ENCODE measurements at regions not wholly inside any gene's neighbourhood (a gene's known extent, or its start where the extent isn't known, plus 50 kb on each side); places are given as distances from the start of the nearest gene placed in this dataset.
"Not testable (repeated sequence)": the region's sequence is repeated elsewhere in the genome, so short reads cannot be mapped to it uniquely, and the experiment has no call there.

GRCh38 chr15:20221063-20221462 is 320.5 kb downstream of the GOLGA6L6 start:
- H3K36me3 ChIP-seq (replicated peaks in 1 of 2; ENCODE audit: control extremely low read depth in 1 of 2, control insufficient read depth in 1 of 2, extremely low read depth in 1 of 2, insufficient read depth in 2 of 2, low read length in 1 of 2); H3K4me3 ChIP-seq (ENCODE audit: control extremely low read depth in 1 of 5, extremely low read depth in 1 of 5, insufficient read depth in 1 of 5, low read depth in 2 of 5, low read length in 4 of 5); H3K4me3 Mint-ChIP-seq; H3K9me3 ChIP-seq (ENCODE audit: control extremely low read depth in 1 of 3, control insufficient read depth in 2 of 3, insufficient read depth in 1 of 3, low read length in 2 of 3); DNase-seq; H2AFZ ChIP-seq (ENCODE audit: insufficient read depth, low read depth, low read length, poor library complexity, severe bottlenecking); H3K27ac Mint-ChIP-seq; H3K79me2 ChIP-seq (ENCODE audit: control insufficient read depth, insufficient read depth, low read length); H3K9ac ChIP-seq (ENCODE audit: low read length); H3K4me1 ChIP-seq (ENCODE audit: control insufficient read depth in 2 of 2, insufficient read depth in 2 of 2, low read length in 2 of 2); H3K9me3 Mint-ChIP-seq (ENCODE audit: insufficient read depth); H3K27ac ChIP-seq (ENCODE audit: low read length in 2 of 2); intact Hi-C loops (cut with micrococcal nuclease); H3K4me1 Mint-ChIP-seq; H3K4me2 ChIP-seq (replicated peaks; ENCODE audit: low read depth, low read length, poor library complexity, severe bottlenecking); H4K20me1 ChIP-seq (ENCODE audit: control insufficient read depth, insufficient read depth, low read length, poor library complexity, severe bottlenecking); H3K27me3 ChIP-seq (replicated peaks in 1 of 4; ENCODE audit: control extremely low read depth in 1 of 4, control insufficient read depth in 3 of 4, insufficient read depth in 4 of 4, low read length in 3 of 4); H3K27me3 Mint-ChIP-seq; CTCF ChIA-PET; ATAC-seq (ENCODE audit: low read depth); POLR2A ChIA-PET: not testable (repeated sequence)
- 72% methylated on average over 2 of the region's 4 CpGs for WGBS (ENCODE audit: insufficient coverage)

- POLR2A ChIA-PET; H3K4me2 ChIP-seq (replicated peaks; ENCODE audit: low read depth, low read length, poor library complexity, severe bottlenecking); ATAC-seq (ENCODE audit: low read depth); H4K20me1 ChIP-seq (ENCODE audit: control insufficient read depth, insufficient read depth, low read length, poor library complexity, severe bottlenecking); H3K79me2 ChIP-seq (ENCODE audit: control insufficient read depth, insufficient read depth, low read length); H3K4me3 Mint-ChIP-seq; CTCF ChIA-PET; H2AFZ ChIP-seq (ENCODE audit: insufficient read depth, low read depth, low read length, poor library complexity, severe bottlenecking); H3K27me3 Mint-ChIP-seq; H3K27ac Mint-ChIP-seq; H3K36me3 ChIP-seq (replicated peaks in 1 of 2; ENCODE audit: control extremely low read depth in 1 of 2, control insufficient read depth in 1 of 2, extremely low read depth in 1 of 2, insufficient read depth in 2 of 2, low read length in 1 of 2); intact Hi-C loops (cut with micrococcal nuclease); H3K9me3 ChIP-seq (ENCODE audit: control extremely low read depth in 1 of 3, control insufficient read depth in 2 of 3, insufficient read depth in 1 of 3, low read length in 2 of 3); H3K4me1 Mint-ChIP-seq; H3K27me3 ChIP-seq (replicated peaks in 1 of 4; ENCODE audit: control extremely low read depth in 1 of 4, control insufficient read depth in 3 of 4, insufficient read depth in 4 of 4, low read length in 3 of 4); H3K4me1 ChIP-seq (ENCODE audit: control insufficient read depth in 2 of 2, insufficient read depth in 2 of 2, low read length in 2 of 2); H3K4me3 ChIP-seq (ENCODE audit: control extremely low read depth in 1 of 5, extremely low read depth in 1 of 5, insufficient read depth in 1 of 5, low read depth in 2 of 5, low read length in 4 of 5); H3K27ac ChIP-seq (ENCODE audit: low read length in 2 of 2); DNase-seq; H3K9me3 Mint-ChIP-seq (ENCODE audit: insufficient read depth); H3K9ac ChIP-seq (ENCODE audit: low read length): not testable (repeated sequence)
- 84% methylated on average over 4 of the region's 4 CpGs for WGBS (ENCODE audit: insufficient coverage)
These were observed 322.4 kb downstream of the GOLGA6L6 start for GRCh38 chr15:20219171-20219570.

GRCh38 chr15:20215700-20216099 is 325.9 kb downstream of the GOLGA6L6 start:
- H3K4me1 ChIP-seq (ENCODE audit: control insufficient read depth in 2 of 2, insufficient read depth in 2 of 2, low read length in 2 of 2); H3K36me3 ChIP-seq (replicated peaks in 1 of 2; ENCODE audit: control extremely low read depth in 1 of 2, control insufficient read depth in 1 of 2, extremely low read depth in 1 of 2, insufficient read depth in 2 of 2, low read length in 1 of 2); DNase-seq; H3K4me1 Mint-ChIP-seq; H3K9ac ChIP-seq (ENCODE audit: low read length); H2AFZ ChIP-seq (ENCODE audit: insufficient read depth, low read depth, low read length, poor library complexity, severe bottlenecking); intact Hi-C loops (cut with micrococcal nuclease); H3K27me3 ChIP-seq (replicated peaks in 1 of 4; ENCODE audit: control extremely low read depth in 1 of 4, control insufficient read depth in 3 of 4, insufficient read depth in 4 of 4, low read length in 3 of 4); ATAC-seq (ENCODE audit: low read depth); H3K79me2 ChIP-seq (ENCODE audit: control insufficient read depth, insufficient read depth, low read length); H4K20me1 ChIP-seq (ENCODE audit: control insufficient read depth, insufficient read depth, low read length, poor library complexity, severe bottlenecking); H3K27me3 Mint-ChIP-seq; H3K27ac ChIP-seq (ENCODE audit: low read length in 2 of 2); POLR2A ChIA-PET; H3K27ac Mint-ChIP-seq; H3K9me3 ChIP-seq (ENCODE audit: control extremely low read depth in 1 of 3, control insufficient read depth in 2 of 3, insufficient read depth in 1 of 3, low read length in 2 of 3); H3K9me3 Mint-ChIP-seq (ENCODE audit: insufficient read depth); H3K4me3 Mint-ChIP-seq; CTCF ChIA-PET; H3K4me2 ChIP-seq (replicated peaks; ENCODE audit: low read depth, low read length, poor library complexity, severe bottlenecking); H3K4me3 ChIP-seq (ENCODE audit: control extremely low read depth in 1 of 5, extremely low read depth in 1 of 5, insufficient read depth in 1 of 5, low read depth in 2 of 5, low read length in 4 of 5): not testable (repeated sequence)
- WGBS (ENCODE audit: insufficient coverage): 87% methylated on average over 4 of the region's 4 CpGs

GRCh38 chr15:20214101-20214500 is 327.5 kb downstream of the GOLGA6L6 start:
- H3K4me3 ChIP-seq (ENCODE audit: control extremely low read depth in 1 of 5, extremely low read depth in 1 of 5, insufficient read depth in 1 of 5, low read depth in 2 of 5, low read length in 4 of 5); H3K79me2 ChIP-seq (ENCODE audit: control insufficient read depth, insufficient read depth, low read length); H3K9me3 Mint-ChIP-seq (ENCODE audit: insufficient read depth); ATAC-seq (ENCODE audit: low read depth); DNase-seq; H3K27me3 Mint-ChIP-seq; H3K27ac ChIP-seq (ENCODE audit: low read length in 2 of 2); H3K4me1 ChIP-seq (ENCODE audit: control insufficient read depth in 2 of 2, insufficient read depth in 2 of 2, low read length in 2 of 2); H4K20me1 ChIP-seq (ENCODE audit: control insufficient read depth, insufficient read depth, low read length, poor library complexity, severe bottlenecking); CTCF ChIA-PET; intact Hi-C loops (cut with micrococcal nuclease); H3K4me3 Mint-ChIP-seq; POLR2A ChIA-PET; H3K4me1 Mint-ChIP-seq; H3K27me3 ChIP-seq (replicated peaks in 1 of 4; ENCODE audit: control extremely low read depth in 1 of 4, control insufficient read depth in 3 of 4, insufficient read depth in 4 of 4, low read length in 3 of 4); H3K9me3 ChIP-seq (ENCODE audit: control extremely low read depth in 1 of 3, control insufficient read depth in 2 of 3, insufficient read depth in 1 of 3, low read length in 2 of 3); H2AFZ ChIP-seq (ENCODE audit: insufficient read depth, low read depth, low read length, poor library complexity, severe bottlenecking); H3K36me3 ChIP-seq (replicated peaks in 1 of 2; ENCODE audit: control extremely low read depth in 1 of 2, control insufficient read depth in 1 of 2, extremely low read depth in 1 of 2, insufficient read depth in 2 of 2, low read length in 1 of 2); H3K4me2 ChIP-seq (replicated peaks; ENCODE audit: low read depth, low read length, poor library complexity, severe bottlenecking); H3K9ac ChIP-seq (ENCODE audit: low read length); H3K27ac Mint-ChIP-seq: not testable (repeated sequence)
- WGBS (ENCODE audit: insufficient coverage): 47% methylated on average over 1 of the region's 1 CpG
